Endodermal cell (in vitro differentiated cells): ENCODE measurements at regions not wholly inside any gene's neighbourhood (a gene's known extent, or its start where the extent isn't known, plus 50 kb on each side); places are given as distances from the start of the nearest gene placed in this dataset.

ENCODE experiments used
- DNase-seq: peaks from one replicate; pipeline ENCODE4 v3.0.0-alpha.2; 2017
- H3K27ac ChIP-seq: 2 replicates; pipeline ENCODE4 v1.5.1; 2013; ENCODE audit warnings: mild to moderate bottlenecking, low read depth, low read length, moderate library complexity
- H3K27me3 ChIP-seq: 2 replicates; pipeline ENCODE4 v1.6.1; 2013; ENCODE audit warnings: mild to moderate bottlenecking, low read length, moderate library complexity; ENCODE audit not compliant: insufficient read depth, control insufficient read depth, poor library complexity, severe bottlenecking
- H3K36me3 ChIP-seq: 2 replicates; pipeline ENCODE4 v1.7.0; 2013; ENCODE audit warnings: mild to moderate bottlenecking, low read length, moderate library complexity; ENCODE audit not compliant: control insufficient read depth, insufficient read depth
- H3K4me1 ChIP-seq: one replicate; pipeline ENCODE4 v1.7.0; 2013; ENCODE audit warnings: low read length; ENCODE audit not compliant: control insufficient read depth, insufficient read depth
- H3K4me3 ChIP-seq: 2 replicates; pipeline ENCODE4 v1.5.1; 2013; ENCODE audit warnings: mild to moderate bottlenecking, low read length, moderate library complexity
- H3K9ac ChIP-seq: 2 replicates; pipeline ENCODE4 v1.6.1; 2013; ENCODE audit warnings: mild to moderate bottlenecking, low read length, moderate library complexity; ENCODE audit not compliant: poor library complexity, severe bottlenecking; ENCODE audit errors: extremely low read depth
- H3K9me3 ChIP-seq: 2 replicates; pipeline ENCODE4 v1.6.1; 2013; ENCODE audit warnings: mild to moderate bottlenecking, low read length, moderate library complexity; ENCODE audit not compliant: control insufficient read depth
- H3K27ac Mint-ChIP-seq: 2 replicates; pipeline ENCODE4 v1.8.0; 2020; ENCODE audit warnings: mixed read lengths
- H3K27me3 Mint-ChIP-seq: 2 replicates; pipeline ENCODE4 v1.8.0; 2021; ENCODE audit warnings: mild to moderate bottlenecking, mixed read lengths; ENCODE audit not compliant: insufficient read depth
- H3K36me3 Mint-ChIP-seq: 2 replicates; pipeline ENCODE4 v1.8.0; 2020; ENCODE audit warnings: low read depth, mixed read lengths
- H3K4me1 Mint-ChIP-seq: 2 replicates; pipeline ENCODE4 v1.8.0; 2020; ENCODE audit warnings: mixed read lengths
- H3K4me3 Mint-ChIP-seq: 2 replicates; pipeline ENCODE4 v1.8.0; 2020; ENCODE audit warnings: mild to moderate bottlenecking, moderate library complexity, mixed read lengths
- H3K9me3 Mint-ChIP-seq: 2 replicates; pipeline ENCODE4 v1.8.0; 2020; ENCODE audit warnings: mild to moderate bottlenecking, mixed read lengths
- WGBS, 2 experiments: methylation state at CpG; one replicate each; pipeline versions ENCODE4 v1.1.5 to v1.1.7; 2013; ENCODE audit warnings: missing lambda C conversion rate in 2 of 2, mixed read lengths in 1 of 2; ENCODE audit not compliant: insufficient coverage in 1 of 2, insufficient read length in 1 of 2; 5-methylcytosine and 5-hydroxymethylcytosine counted together
- TF ChIP-seq, protein P1 (sequence below): fragments of 200-600 bp; sonication (generic); conservative IDR thresholded peaks from 2 replicates; pipeline ENCODE4 v1.5.0; 2021; ENCODE audit warnings: antibody characterized with exemption, mild to moderate bottlenecking

DNA sequence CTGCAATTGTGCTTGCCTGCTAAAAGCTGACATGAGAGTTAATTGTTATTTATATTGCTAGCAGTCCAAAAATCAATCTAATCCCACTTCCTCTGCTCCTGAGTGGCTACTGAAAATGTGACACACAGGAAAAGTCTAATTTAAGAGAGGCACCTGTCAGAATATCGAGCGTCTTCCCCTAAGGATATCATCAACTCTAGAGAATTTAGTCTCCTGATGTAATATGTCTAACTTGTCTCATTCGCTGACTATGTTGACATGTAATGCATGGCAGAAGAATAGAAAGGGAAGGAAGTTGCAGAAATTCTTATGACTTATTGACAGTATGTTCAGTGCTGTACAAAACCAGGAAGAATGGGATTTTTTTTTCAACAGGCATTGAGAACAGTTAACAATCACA is 893.4 kb upstream of the CDH8 start:
- Histone ChIP-seq H3K9ac (no peak overlapping the region), H3K4me1 (no peaks in the 10 kb centered on the region), H3K27ac (no peak overlapping the region), H3K9me3 (no peaks in the 10 kb centered on the region), H3K27me3 (no peaks in the 10 kb centered on the region), H3K36me3 (no peaks in the 10 kb centered on the region), H3K4me3 (no peak overlapping the region)
- Mint-ChIP-seq H3K27ac (no peak overlapping the region), H3K9me3 (no peaks in the 10 kb centered on the region), H3K4me1 (peaks cover 4% of the 10 kb centered on the region), H3K27me3 (no peaks in the 10 kb centered on the region), H3K36me3 (no peaks in the 10 kb centered on the region), H3K4me3 (no peak overlapping the region)
- DNase-seq, result no peak
- TF ChIP-seq, protein P1, sequence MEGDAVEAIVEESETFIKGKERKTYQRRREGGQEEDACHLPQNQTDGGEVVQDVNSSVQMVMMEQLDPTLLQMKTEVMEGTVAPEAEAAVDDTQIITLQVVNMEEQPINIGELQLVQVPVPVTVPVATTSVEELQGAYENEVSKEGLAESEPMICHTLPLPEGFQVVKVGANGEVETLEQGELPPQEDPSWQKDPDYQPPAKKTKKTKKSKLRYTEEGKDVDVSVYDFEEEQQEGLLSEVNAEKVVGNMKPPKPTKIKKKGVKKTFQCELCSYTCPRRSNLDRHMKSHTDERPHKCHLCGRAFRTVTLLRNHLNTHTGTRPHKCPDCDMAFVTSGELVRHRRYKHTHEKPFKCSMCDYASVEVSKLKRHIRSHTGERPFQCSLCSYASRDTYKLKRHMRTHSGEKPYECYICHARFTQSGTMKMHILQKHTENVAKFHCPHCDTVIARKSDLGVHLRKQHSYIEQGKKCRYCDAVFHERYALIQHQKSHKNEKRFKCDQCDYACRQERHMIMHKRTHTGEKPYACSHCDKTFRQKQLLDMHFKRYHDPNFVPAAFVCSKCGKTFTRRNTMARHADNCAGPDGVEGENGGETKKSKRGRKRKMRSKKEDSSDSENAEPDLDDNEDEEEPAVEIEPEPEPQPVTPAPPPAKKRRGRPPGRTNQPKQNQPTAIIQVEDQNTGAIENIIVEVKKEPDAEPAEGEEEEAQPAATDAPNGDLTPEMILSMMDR, result no peak
- WGBS, 2 experiments, result 92 to 96% methylated on average over 3 of the region's 3 CpGs

DNA sequence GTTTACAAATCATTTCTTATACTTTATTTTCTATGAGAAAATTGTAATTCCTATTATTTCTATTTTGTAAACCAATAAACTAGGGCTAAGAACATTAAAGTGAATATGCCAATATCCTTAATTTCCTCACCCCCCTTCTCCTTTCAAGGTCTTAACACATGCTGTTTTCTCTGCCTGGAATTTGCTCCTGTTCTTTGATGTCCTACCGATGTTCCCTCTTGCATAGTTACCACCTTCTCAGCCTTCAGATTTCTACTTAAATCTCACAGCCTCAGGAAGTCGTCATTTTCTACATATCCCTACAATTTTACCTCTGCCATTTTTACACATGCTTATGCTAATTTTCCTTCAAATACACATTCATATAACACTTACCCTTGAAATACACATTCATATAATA is 890.9 kb upstream of the CDH8 start:
- Histone ChIP-seq H3K27ac (no peak overlapping the region), H3K4me3 (no peak overlapping the region), H3K9me3 (no peaks in the 10 kb centered on the region), H3K4me1 (no peaks in the 10 kb centered on the region), H3K27me3 (no peaks in the 10 kb centered on the region), H3K9ac (no peak overlapping the region), H3K36me3 (no peaks in the 10 kb centered on the region)
- H3K9me3 Mint-ChIP-seq, result no peaks in the 10 kb centered on the region
- H3K4me3 Mint-ChIP-seq, result no peak overlapping the region
- 49 to 75% methylated on average over 1 to 2 of the region's 2 CpGs for WGBS, 2 experiments
- TF ChIP-seq, protein P1, result no peak
- H3K27me3 Mint-ChIP-seq, result no peaks in the 10 kb centered on the region
- no peak for DNase-seq
- H3K4me1 Mint-ChIP-seq, result peaks cover 4% of the 10 kb centered on the region
- no peaks in the 10 kb centered on the region for H3K36me3 Mint-ChIP-seq
- H3K27ac Mint-ChIP-seq, result no peak overlapping the region

DNA sequence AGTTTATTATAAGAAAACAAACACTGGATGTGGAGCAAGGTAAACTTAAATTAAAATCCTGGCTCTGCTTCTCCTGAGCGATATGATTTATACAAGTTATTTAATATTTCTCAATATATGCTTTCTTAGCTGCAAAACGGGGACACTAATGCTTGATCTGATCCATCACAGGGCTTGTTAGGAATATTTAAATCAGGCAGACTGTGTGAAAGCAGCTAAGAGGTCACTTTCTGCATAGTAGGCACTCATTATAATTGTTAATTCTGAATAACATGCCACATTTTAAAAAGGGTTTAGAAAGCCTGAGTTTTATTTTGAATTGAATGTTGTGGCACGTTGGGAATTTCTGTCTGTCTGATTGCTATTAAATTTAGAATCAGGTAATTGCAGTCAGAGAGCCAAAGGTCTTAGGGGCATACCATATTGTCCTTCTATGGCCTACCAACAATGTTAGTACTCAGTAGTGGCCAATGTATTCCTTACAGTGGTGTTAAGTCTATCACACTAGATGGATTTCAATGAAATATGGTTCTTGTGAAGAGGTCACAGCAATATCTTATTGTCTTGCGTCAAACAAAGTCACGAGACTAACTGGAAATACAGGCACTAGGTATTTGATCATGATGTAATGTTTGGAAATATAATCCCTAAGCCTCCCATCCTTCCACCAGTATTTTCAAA is 890.0 kb upstream of the CDH8 start:
- H3K36me3 ChIP-seq, result no peaks in the 10 kb centered on the region
- TF ChIP-seq, protein P1, result no peak
- H3K27me3 ChIP-seq, result no peaks in the 10 kb centered on the region
- no peak for DNase-seq
- Mint-ChIP-seq H3K9me3 (no peaks in the 10 kb centered on the region), H3K36me3 (no peaks in the 10 kb centered on the region), H3K27ac (no peak overlapping the region), H3K27me3 (no peaks in the 10 kb centered on the region), H3K4me1 (peaks cover 4% of the 10 kb centered on the region), H3K4me3 (no peak overlapping the region)
- H3K9ac ChIP-seq, result no peak overlapping the region
- H3K4me3 ChIP-seq, result no peak overlapping the region
- H3K4me1 ChIP-seq, result no peaks in the 10 kb centered on the region
- H3K27ac ChIP-seq, result no peak overlapping the region
- 81 to 86% methylated on average over 2 to 4 of the region's 5 CpGs for WGBS, 2 experiments
- no peaks in the 10 kb centered on the region for H3K9me3 ChIP-seq
